GM18867 (cell line): ENCODE measurements at regions not wholly inside any gene's neighbourhood (a gene's known extent, or its start where the extent isn't known, plus 50 kb on each side); places are given as distances from the start of the nearest gene placed in this dataset.
"Not testable (repeated sequence)": the region's sequence is repeated elsewhere in the genome, so short reads cannot be mapped to it uniquely, and the experiment has no call there.

Experiments used
- ATAC-seq: cut with Tn5 transposase; IDR thresholded peaks from one replicate; pipeline ENCODE4 v1.9.1; 2021; ENCODE audit warnings: mild to moderate bottlenecking, moderate library complexity; ENCODE audit not compliant: unreplicated experiment

DNA sequence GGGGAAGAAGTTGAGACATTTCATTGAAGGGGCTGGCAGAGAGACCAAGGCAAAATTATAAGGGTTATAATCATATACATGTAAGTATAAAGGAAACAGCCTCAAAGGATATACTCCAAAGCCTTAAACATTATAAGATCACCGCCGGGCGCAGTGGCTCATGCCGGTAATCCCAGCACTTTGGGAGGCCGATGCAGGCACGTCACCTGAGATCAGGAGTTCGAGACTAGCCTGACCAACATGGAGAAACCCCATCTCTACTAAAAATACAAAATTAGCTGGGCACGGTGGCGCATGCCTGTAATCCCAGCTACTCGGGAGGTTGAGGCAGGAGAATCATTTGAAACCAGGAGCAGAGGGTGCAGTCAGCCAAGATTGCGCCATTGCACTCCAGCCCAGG lies 1227.0 kb upstream of the NRXN1 start:
- not testable (repeated sequence) for ATAC-seq

DNA sequence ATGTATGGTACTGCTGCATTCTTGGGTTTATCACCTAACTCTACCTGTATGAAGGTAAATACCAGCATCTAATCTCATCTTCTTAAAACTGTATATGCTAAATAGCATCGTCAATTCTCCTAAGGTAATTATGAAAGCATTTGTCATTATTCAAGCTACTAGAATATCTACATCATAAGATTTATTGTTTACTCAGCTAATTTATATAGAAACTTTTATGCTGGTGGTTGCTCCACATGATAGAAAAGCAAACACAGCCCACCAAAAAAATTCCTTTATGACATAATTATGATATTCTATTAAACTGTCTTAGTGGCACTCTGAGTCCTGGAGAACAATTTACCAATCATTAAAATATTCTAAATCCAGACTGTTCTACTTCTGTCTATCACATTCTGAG lies 1226.1 kb upstream of the NRXN1 start:
- ATAC-seq = no peak

DNA sequence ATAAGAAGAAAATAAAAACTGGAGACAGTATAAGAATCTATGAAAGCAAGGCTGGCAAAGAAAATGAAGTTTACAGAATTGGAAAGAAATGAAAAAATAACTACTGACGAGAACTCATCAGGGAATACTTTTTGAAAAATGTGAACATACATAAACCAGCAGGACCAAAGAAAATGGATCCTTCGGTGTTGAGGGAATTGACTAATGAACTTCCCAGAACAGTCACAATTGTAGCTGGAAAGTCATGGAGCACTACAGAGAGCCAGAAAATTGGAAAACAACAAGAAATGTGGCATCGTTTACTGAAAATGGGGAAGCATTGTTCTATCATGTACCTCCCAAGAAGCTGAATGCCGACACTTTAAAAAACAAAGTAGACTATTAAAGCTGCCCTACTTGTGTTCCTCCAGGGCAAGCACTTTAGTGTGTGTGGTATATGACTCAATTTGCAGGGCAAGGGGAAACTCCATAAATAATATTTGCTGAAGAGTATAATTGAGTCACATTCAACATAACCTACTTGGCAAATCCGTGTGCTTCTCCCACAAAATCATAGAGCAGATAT lies 1221.6 kb upstream of the NRXN1 start:
- ATAC-seq = no peak

DNA sequence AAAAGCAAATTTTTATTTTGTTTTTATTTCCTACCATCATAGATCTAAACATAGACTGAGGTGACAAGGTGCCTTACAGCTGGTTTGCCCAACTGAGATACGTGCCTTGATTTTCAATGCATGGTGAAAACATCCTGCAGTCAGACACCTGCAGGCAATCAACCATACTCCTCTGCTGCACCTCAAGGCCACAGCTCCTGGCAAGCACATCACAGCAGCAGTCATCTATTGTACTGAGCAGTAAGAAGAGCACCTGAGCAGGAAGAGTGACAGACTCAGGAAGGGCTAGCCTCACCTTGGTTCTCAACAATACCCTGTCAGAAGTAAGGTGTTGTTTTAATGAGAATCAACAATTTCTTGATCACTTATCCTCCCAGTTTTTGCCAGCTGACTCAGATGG lies 1206.8 kb upstream of the NRXN1 start:
- ATAC-seq = no peak

DNA sequence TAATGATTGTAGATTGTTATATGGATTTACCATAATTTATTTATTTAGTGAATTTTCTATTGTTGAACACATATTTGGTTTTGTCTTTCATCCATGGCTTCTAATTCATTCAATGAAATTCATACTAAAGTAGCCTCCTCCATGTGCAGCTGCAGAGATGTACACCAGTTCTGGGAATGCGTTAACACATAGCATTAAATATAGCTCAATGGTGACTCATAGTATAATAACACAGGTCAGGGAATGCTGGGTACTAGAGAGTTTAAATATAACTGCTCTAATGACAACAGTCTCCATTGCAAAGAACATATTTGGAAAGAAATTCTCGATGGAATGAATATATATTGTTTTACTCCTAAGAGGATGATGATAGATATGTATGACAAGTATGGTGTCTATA lies 1190.2 kb upstream of the NRXN1 start:
- ATAC-seq = no peak

DNA sequence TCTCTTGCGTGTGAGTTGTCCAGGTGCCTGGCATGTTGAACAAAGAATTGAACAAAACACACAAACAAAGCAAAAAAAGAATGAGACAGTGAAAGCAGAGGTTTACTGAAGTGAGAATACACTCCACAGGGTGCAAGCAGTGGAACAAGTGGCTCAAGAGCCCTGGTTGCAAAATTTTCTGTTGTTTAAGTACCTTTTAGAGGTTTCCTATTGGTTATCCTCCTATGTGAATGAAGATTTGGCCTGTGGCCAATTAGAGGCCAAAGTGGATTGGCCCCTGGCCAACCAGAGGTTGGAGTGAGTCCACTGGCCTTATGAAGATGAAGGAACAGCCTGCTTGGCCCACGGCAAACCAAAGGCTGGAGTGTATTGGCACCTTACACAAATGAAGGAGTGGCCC lies 1188.5 kb upstream of the NRXN1 start:
- ATAC-seq = no peak

DNA sequence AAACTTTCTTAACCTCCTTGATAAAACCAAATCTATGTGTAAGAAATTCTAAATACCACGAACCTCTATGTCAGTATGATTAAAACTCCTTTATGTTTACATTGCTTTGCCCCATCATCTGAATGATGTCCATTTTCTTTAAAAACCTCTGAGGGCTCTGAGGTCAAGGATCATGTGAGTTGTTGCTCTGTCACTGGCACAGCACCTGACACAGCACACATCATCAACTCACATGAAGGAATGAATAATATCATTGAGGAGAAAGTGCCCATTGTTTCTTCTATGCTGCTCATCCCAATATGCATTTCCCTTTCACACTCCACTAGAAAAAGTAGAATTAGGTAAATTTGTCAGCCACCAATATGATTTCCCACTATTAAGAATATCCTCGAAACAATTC lies 1178.7 kb upstream of the NRXN1 start:
- no peak for ATAC-seq

DNA sequence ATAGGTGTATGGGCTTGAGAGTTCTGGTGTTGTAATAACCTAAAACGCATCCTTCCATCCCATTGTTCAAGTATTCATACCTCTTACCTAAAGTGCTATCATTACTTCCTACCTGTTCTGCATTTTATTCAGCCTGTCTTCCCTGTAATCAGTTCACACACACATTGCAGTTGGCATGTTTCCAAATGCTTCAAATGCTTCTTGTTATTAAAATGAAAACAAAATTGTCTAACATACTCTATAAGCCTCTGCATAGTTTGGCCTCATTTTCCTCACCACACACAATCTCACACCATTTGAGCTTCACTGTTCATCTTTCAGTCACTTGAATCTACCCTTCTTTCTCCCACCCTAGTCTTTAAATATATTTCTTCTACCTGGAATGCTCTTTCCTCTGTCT lies 1178.2 kb upstream of the NRXN1 start:
- no peak for ATAC-seq

DNA sequence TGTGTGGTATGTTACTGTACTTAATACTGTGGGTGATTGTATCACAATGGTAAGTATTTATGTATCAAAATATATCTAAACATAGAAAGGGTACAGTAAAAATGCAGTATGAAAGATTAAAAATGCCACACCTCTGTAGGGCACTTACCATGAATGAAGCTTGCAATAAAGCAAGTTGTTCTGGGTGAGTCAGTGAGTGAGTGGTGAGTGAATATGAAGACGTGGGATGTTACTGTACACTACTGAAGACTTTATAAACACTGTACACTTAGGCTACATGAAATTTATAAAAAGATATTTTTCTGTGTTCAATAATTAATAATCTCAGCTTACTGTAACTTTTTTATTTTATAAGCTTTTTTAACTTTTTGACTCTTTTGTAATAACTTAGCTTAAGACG lies 1162.4 kb upstream of the NRXN1 start:
- ATAC-seq = no peak

DNA sequence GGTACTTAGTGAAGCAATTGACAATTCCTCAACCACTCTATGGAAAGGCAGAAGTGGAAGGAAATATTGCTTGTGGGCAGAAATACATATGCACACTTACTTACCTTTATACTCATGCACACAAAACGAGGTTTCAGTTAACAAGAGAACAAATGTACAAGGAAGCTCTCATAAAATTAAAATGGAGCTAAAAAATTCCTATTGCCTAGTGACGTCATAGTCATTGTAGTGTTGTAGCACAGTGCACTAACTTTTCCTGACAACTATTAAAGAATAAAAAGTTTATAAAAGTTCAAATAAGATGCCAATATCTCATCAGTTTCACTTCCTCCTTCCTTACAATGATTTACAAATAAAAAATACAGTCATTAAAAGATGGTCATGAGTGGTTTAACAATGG lies 1161.9 kb upstream of the NRXN1 start:
- ATAC-seq = no peak

DNA sequence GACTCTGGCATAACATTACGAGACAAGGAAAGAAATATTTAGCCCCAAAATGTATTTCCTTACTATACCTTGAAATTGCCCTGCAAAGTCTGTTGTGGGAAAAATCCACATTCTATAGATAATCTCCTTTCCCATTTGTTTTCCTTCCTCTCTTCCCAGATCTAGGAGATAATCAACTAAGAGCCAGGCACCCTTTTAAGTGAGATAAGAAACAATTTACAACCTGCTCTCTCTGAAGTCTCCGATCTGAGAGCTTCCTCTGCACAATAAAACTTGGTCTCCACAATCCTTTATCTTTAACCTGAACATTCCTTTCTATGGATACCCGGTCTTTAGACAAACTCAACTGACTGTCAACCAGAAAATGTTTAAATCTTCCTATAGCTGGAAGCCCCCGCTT lies 1160.7 kb upstream of the NRXN1 start:
- ATAC-seq = no peak

DNA sequence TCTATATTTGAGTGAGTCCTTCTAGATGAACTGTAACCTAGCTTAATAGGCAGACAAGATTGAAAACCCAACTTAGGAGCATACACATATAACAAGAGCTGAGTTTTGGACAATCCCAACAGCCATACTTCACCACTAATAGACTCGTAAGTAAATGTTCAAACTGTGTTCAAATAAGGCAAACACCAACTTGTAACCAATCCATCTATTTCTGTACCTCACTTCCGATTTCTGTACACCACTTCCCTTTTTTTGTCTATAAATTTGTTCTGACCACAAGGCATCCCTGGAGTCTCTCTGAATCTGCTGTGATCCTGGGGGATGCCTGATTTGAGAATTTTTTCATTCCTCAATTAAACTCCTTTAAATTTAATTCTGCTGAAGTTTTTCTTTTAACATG lies 1149.1 kb upstream of the NRXN1 start:
- no peak for ATAC-seq

DNA sequence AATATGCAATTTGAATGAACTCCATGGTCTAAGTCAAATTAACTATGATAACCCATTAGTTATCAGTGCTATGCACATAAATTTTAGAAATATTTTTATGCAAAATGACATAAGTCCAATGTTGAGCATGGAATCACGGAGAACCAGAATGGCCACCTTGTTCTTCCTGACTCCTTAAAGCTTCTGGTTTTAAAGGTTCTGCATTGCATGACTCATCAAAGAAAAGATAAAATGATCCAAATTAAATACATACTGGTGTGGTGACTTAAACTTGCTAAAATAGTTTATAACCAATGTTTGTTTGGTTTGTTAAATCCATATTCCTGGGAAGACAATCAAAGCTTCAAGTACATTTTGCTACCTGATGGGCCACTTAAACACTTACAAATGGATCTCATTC lies 1146.9 kb upstream of the NRXN1 start:
- ATAC-seq = no peak

DNA sequence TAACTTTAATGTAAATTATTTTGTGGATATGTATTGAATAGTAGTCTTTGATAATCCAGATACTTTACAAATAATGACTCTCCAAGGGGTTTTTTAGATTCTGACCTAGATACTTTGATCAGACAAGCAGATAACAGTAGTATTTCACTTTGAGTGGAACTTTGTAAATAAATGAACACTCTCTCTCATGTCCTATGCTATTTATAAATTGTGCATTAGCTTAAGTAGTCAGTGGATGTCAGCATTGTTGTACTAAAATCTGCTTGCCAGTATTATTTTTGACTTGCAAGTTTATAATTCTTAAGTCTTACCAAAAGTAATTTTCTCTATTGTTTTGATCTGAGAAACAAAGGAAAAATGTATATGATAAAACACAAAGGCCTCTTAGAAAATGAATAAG lies 1113.1 kb upstream of the NRXN1 start:
- no peak for ATAC-seq

DNA sequence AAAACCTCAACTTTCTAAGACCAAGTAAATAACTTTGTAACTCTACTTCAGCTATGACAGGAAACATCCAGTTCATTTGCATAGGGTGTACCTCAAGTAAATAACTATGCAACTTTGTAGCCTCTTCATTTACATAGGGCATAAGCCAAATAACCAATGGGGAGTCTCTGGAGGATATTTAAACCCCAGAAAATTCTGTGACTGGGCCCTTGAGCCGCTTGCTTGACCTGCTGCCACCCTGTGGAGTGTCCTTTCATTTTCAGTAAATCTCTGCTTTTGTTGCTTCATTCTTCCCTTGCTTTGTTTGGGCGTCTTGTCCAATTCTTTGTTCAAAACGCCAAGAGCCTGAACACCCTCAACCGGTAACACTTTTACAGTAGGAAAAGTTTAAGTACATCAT lies 1112.7 kb upstream of the NRXN1 start:
- ATAC-seq = no peak

DNA sequence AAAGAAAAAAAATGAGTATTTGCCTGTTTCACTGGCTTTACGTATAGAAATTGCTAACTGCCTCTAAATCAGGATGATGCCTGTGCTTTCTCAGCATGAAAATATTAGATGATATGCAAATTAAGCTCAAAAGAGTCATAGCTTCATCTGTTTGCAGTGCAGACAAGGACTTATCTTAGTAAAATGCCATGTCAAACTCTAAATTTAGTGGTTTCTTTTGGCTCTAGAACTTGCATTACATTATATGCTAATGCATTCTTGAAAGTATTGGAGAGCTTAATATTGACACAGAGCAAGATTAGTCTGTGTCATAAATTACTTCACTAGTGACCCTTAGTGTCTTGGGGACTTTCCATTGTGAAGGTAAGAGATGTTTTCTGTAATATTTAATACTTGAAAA lies 1109.1 kb upstream of the NRXN1 start:
- ATAC-seq = no peak

DNA sequence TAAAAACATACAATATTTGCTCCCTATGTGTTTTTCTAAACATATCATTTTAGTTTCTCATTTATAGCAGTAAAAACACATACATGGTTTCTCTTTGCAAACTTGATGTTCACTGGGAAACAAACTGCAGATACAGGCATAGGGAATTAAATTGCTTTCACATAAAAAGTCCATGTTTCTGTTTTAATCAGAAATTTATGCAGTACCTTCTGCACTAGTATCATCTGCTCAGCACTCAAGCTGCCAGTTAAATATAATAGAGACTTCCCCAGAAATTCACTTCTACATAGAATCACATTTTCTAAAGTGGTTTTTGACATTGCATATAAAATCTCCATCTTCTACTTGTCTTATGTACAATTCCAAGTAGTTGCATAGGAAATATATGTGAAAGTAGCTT lies 1107.3 kb upstream of the NRXN1 start:
- ATAC-seq = no peak

DNA sequence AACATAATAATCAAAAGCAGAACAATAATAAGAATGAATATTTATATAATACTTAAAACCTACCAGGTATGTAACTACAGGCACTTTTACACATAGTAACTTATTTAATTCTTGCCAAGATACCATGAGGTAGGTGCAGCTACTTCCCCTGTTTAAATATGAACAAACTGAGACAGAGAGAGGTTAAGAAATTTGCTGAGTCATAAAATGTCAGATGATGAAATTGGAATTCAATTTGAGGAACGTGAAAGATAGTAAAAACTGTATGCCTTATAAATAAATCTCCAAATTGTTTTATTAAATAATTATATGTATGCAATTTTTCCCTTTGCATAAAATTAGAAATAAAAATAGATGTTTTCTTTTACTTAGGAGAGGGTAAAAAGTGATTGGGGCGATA lies 1103.3 kb upstream of the NRXN1 start:
- no peak for ATAC-seq

DNA sequence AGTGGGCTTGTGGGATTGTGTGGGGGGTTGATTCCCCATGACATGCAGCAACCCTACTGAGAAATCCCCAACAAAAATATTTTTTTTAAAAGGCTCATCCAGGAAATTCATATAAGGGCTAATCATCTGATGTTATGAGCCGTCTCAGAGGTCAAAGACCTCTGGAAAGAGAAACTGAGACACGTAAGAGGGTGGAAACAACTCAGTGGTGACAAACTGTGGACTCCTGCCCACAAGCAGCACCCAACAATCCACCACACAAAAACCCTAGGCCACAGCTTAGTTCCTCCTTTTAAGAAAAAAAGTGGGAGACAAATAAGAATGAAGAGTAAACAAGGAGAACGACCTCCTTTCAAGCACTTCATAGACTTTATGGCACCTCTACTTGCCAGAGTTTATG lies 1096.1 kb upstream of the NRXN1 start:
- no peak for ATAC-seq

DNA sequence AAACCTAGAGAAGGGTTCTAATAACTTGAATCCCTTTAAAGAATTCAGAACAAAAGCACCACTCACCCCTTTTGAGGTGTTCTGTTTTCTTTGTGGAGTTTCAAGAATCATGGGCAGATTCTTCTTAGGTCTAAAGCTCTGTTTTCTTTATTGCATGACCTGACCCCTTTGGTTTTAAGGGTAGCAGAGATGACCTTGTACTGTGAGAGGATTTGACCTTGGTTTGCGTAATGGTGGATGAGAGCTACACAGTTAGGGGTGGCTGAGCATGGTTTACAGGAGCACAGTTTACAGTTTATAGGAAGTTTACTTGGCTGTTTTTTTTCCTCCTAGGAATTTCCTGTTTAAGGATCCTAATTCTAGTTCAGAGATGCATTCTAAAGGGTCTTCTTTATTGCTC lies 1095.6 kb upstream of the NRXN1 start:
- no peak for ATAC-seq

DNA sequence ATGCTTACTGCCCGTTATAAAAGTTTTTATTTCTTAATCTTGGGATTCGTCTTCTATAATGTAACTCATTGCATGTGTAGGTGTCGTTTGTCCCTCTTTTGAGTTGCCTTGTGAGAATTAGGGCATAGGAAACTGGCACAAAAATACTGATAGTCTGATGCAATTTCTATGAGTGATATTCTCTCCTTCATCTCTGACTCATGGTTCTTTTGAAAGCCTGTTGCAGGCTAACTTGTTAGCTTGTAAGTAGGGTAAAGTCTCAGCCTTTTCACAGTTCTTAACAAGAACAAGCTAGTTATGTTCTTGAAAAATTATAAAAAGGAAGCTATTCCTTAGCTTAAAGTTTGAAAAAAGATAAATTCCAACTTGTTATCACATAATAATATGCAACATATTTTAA lies 1085.4 kb upstream of the NRXN1 start:
- ATAC-seq = no peak

DNA sequence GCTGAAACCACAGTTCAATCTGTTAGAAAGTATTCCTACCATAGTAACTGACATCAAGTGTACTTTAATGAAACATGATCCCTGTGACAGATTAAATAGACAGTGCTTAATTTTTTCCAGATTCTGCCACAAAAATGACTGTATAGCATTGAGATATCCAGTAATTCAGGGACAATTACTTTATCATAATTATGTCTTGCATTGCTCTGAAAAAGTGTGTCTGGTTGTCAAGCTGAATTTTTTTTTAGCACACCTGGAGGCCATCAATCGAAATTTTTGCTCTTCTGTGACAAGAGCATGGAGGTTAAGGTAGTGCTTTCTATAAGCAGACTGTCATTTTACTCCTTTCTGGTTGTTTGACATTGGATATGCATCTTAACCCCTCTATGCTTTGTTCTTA lies 1083.8 kb upstream of the NRXN1 start:
- ATAC-seq = no peak

DNA sequence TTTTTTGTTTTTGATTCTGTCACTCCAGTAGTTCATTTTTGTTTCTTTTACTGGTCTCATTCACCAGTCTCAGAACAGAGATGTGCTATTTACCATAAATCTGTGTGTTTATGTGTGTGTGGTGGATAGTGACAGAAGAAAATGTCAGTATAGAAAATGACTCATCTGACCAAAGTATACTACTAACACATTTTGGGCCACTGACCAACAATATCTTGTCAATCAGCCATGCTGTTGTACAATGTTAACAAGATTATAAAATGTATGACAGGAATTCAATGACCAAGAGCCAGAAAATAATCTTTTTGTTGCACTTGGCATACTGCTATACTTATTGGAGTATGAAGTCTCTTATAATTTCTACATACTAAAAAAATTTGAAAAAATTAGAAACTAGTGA lies 1081.4 kb upstream of the NRXN1 start:
- no peak for ATAC-seq

DNA sequence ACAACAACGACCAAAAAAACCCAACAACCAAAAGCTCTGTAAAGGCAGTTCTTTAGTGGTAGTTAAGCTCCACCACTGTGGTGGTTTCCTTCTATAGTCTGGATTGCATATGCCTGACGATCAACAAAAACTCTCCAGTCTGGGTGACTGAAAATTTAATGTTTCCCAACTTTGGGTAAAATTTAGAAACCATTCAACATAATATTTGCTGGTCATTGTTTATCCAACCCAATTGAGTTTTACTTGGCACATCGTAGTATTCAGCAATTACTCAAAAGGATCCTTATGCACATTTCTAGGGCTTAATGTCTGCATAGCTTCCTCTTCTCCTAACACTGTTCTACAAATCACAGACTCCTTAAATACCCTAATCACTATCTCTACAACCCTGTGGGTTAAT lies 1080.2 kb upstream of the NRXN1 start:
- no peak for ATAC-seq
